ENCODE measurements at regions not wholly inside any gene's neighbourhood (a gene's known extent, or its start where the extent isn't known, plus 50 kb on each side); places are given as distances from the start of the nearest gene placed in this dataset.
A peak's percentile ranks its signal among the peaks of the same experiment; 100 is the strongest.

DNA sequence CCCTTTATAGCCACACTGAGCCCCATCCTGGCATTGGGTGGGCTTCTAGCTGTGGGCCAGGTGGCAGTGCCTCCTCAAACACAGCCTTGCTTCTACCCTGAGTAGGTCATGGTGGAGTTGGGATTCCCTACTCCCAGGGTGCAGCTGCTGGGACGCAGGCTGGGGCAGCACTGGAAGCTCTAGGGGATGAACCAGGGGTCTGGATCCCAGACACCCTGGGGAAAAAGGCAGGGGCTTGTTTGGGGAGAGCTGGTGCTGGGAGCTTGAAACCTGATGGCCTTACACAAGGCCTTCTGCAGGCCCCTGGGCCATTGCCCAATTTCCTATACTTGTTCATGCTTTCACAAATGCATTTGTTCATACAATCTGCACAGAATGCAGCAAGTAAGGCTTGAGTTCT lies 103.7 kb upstream of the CTBP2 start:
- Mint-ChIP-seq H3K27me3 (peaks cover 43% of the 10 kb centered on the region), H3K36me3 (ENCODE audit: insufficient read depth) (no peaks in the 10 kb centered on the region), H3K27ac (no peak overlapping the region), H3K4me1 (ENCODE audit: low read depth) (peaks cover 6% of the 10 kb centered on the region), H3K9me3 (ENCODE audit: low read depth) (peaks cover 3% of the 10 kb centered on the region), H3K4me3 (ENCODE audit: low read depth) (no peak overlapping the region)
- TF ChIP-seq, protein P1, sequence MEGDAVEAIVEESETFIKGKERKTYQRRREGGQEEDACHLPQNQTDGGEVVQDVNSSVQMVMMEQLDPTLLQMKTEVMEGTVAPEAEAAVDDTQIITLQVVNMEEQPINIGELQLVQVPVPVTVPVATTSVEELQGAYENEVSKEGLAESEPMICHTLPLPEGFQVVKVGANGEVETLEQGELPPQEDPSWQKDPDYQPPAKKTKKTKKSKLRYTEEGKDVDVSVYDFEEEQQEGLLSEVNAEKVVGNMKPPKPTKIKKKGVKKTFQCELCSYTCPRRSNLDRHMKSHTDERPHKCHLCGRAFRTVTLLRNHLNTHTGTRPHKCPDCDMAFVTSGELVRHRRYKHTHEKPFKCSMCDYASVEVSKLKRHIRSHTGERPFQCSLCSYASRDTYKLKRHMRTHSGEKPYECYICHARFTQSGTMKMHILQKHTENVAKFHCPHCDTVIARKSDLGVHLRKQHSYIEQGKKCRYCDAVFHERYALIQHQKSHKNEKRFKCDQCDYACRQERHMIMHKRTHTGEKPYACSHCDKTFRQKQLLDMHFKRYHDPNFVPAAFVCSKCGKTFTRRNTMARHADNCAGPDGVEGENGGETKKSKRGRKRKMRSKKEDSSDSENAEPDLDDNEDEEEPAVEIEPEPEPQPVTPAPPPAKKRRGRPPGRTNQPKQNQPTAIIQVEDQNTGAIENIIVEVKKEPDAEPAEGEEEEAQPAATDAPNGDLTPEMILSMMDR (IDR thresholded peaks at IDR 0.05; ENCODE audit: unreplicated experiment): no peak
- DNase-seq (ENCODE audit: low spot score, unreplicated experiment): no peak

GRCh38 chr10:125263551-125263950 lies 103.2 kb upstream of the CTBP2 start:
- H3K4me3 Mint-ChIP-seq (ENCODE audit: low read depth): no peak overlapping the region
- peak overlapping the region; percentile 39 for H3K27ac Mint-ChIP-seq
- H3K9me3 Mint-ChIP-seq (ENCODE audit: low read depth): no peaks in the 10 kb centered on the region
- no peak for DNase-seq (ENCODE audit: low spot score, unreplicated experiment)
- TF ChIP-seq, protein P1 (IDR thresholded peaks at IDR 0.05; ENCODE audit: unreplicated experiment): no peak
- peaks cover 6% of the 10 kb centered on the region for H3K4me1 Mint-ChIP-seq (ENCODE audit: low read depth)
- peaks cover 45% of the 10 kb centered on the region for H3K27me3 Mint-ChIP-seq
- H3K36me3 Mint-ChIP-seq (ENCODE audit: insufficient read depth): no peaks in the 10 kb centered on the region

DNA sequence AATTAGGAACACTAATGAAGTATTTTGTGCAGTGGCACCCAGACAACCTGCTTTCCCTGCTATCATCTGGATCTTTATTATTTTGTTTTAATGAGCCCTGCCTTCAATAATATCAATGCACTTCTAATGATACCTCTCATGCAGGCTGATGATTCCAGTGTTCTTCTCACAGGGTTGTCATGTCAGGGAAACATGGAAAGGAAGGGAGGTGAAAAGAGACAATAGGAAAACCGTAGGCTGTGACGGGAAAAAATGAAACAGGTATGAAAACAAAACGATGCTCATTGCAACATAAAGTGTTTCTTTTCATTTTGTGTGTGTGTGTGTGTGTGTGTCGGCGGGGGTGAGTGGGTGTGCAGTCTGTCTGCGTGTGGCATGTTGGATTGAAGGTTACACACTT lies 102.6 kb upstream of the CTBP2 start:
- H3K4me3 Mint-ChIP-seq (ENCODE audit: low read depth): no peak overlapping the region
- peaks cover 48% of the 10 kb centered on the region for H3K27me3 Mint-ChIP-seq
- H3K9me3 Mint-ChIP-seq (ENCODE audit: low read depth): no peaks in the 10 kb centered on the region
- H3K27ac Mint-ChIP-seq: no peak overlapping the region
- TF ChIP-seq, protein P1 (IDR thresholded peaks at IDR 0.05; ENCODE audit: unreplicated experiment): no peak
- no peaks in the 10 kb centered on the region for H3K36me3 Mint-ChIP-seq (ENCODE audit: insufficient read depth)
- DNase-seq (ENCODE audit: low spot score, unreplicated experiment): no peak
- peaks cover 6% of the 10 kb centered on the region for H3K4me1 Mint-ChIP-seq (ENCODE audit: low read depth)

DNA sequence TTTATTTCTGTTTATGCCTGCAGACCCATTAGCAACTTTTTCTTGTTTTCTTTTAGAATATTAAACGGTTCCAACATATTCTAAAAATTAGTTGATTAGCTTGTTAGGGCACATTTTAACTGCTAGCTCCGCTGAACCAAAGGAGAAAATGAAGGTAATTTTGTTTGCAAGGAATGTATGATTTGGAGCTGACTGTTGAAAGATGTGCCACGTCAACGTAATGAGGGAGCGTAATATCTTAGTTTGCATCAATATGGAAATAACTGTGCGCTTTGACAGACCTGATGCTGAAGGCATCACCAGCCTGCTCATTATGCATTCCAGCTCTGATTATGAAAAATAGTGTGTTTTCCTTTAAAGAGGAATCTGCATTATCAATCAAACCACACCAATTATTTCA lies 102.0 kb upstream of the CTBP2 start:
- no peak overlapping the region for H3K4me3 Mint-ChIP-seq (ENCODE audit: low read depth)
- H3K27me3 Mint-ChIP-seq: peaks cover 44% of the 10 kb centered on the region
- H3K27ac Mint-ChIP-seq: no peak overlapping the region
- H3K9me3 Mint-ChIP-seq (ENCODE audit: low read depth): no peaks in the 10 kb centered on the region
- no peaks in the 10 kb centered on the region for H3K36me3 Mint-ChIP-seq (ENCODE audit: insufficient read depth)
- TF ChIP-seq, protein P1 (IDR thresholded peaks at IDR 0.05; ENCODE audit: unreplicated experiment): no peak
- no peak for DNase-seq (ENCODE audit: low spot score, unreplicated experiment)
- H3K4me1 Mint-ChIP-seq (ENCODE audit: low read depth): peaks cover 6% of the 10 kb centered on the region

DNA sequence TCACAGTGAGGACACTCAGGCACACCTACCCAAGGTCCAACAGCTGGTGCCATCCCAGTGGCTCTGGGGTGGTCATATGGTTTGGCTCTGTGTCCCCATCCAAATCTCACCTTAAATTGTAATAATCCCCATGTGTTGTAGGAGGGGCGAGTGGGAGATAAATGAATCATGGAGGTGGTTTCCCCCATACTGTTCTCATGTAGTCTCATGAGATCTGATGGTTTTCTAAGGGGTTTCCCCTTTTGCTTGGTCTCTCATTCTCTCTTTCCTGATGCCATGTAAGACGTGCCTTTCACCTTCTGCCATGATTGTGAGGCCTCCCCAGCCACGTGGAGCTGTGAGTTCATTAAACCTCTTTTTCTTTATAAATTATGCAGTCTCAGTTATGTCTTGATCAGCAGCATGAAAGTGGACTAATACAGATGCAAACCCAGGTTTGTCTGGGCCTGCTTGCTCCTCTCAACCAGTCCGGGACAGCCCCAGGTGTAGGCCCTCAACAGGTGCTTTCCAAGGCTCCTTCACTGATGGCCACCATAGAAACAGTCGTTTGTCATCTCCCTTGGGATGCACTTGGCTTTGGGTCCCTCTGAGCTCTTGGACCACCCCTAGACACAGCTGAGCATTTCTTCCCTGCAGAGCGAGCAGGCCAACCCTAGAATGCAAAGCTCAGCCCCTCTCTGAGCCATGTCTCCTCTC lies 101.3 kb upstream of the CTBP2 start:
- no peak for DNase-seq (ENCODE audit: low spot score, unreplicated experiment)
- H3K27me3 Mint-ChIP-seq: peaks cover 37% of the 10 kb centered on the region
- TF ChIP-seq, protein P1 (IDR thresholded peaks at IDR 0.05; ENCODE audit: unreplicated experiment): no peak
- H3K36me3 Mint-ChIP-seq (ENCODE audit: insufficient read depth): no peaks in the 10 kb centered on the region
- peak overlapping the region; percentile 68 for H3K27ac Mint-ChIP-seq
- H3K4me1 Mint-ChIP-seq (ENCODE audit: low read depth): peaks cover 6% of the 10 kb centered on the region
- H3K9me3 Mint-ChIP-seq (ENCODE audit: low read depth): no peaks in the 10 kb centered on the region
- H3K4me3 Mint-ChIP-seq (ENCODE audit: low read depth): no peak overlapping the region

Data from progenitor cell of endocrine pancreas (in vitro differentiated cells).